ENCODE measurements at regions not wholly inside any gene's neighbourhood (a gene's known extent, or its start where the extent isn't known, plus 50 kb on each side); places are given as distances from the start of the nearest gene placed in this dataset.

- TF ChIP-seq CTCF (IDR thresholded peaks at IDR 0.05; ENCODE audit: extremely low read depth in 1 of 2, insufficient read depth in 1 of 2, low read depth in 1 of 2, low read length in 2 of 2) (no peak), POLR2A (IDR thresholded peaks at IDR 0.05; ENCODE audit: low read depth, low read length) (no peak), EZH2 (IDR thresholded peaks at IDR 0.05; ENCODE audit: borderline replicate concordance, low read depth, low read length, severe bottlenecking) (no peak), POLR2AphosphoS5 (IDR thresholded peaks at IDR 0.05; ENCODE audit: insufficient read depth, low read depth, low read length) (no peak), MYC (IDR thresholded peaks at IDR 0.05; ENCODE audit: low read depth, low read length) (no peak), JUN (IDR thresholded peaks at IDR 0.05; ENCODE audit: borderline replicate concordance, insufficient read depth, insufficient read length, low read depth) (no peak), FOS (IDR thresholded peaks at IDR 0.05; ENCODE audit: borderline replicate concordance, insufficient read depth, low read length) (no peak)
Observed at GRCh38 chr4:133647206-133647605, 498.1 kb downstream of the PCDH10 start.
